ENCODE measurements at regions not wholly inside any gene's neighbourhood (a gene's known extent, or its start where the extent isn't known, plus 50 kb on each side); places are given as distances from the start of the nearest gene placed in this dataset.

- TF ChIP-seq CTCF (IDR thresholded peaks at IDR 0.05) = no peak
- no peak for TF ChIP-seq EP300 (IDR thresholded peaks at IDR 0.05)
- no peak for TF ChIP-seq POLR2AphosphoS5 (IDR thresholded peaks at IDR 0.05)
Observed at GRCh38 chr12:47012552-47012951, 66.9 kb upstream of the PCED1B start.

Measured in esophagus muscularis mucosa (tissue), 4 donors.